ENCODE measurements at regions not wholly inside any gene's neighbourhood (a gene's known extent, or its start where the extent isn't known, plus 50 kb on each side); places are given as distances from the start of the nearest gene placed in this dataset.

GRCh38 chr2:10223471-10223870 lies 79.2 kb upstream of the HPCAL1 start:
- TF ChIP-seq GABPA (IDR thresholded peaks at IDR 0.05 in 1 of 2, conservative IDR thresholded peaks at IDR 0.05 in 1 of 2), result no peak
- TF ChIP-seq MAX (IDR thresholded peaks at IDR 0.05), result no peak
- TF ChIP-seq HNF4G (IDR thresholded peaks at IDR 0.05), result no peak
- H3K9me3 ChIP-seq (ENCODE audit: control insufficient read depth in 4 of 4, low read length in 3 of 4), result no peaks in the 10 kb centered on the region
- H3K4me1 ChIP-seq (ENCODE audit: control insufficient read depth in 4 of 4, insufficient read depth in 4 of 4, low read length in 3 of 4), result peaks cover 0 to under 1% (median 0%) of the 10 kb centered on the region in 4 donors
- no peaks in the 10 kb centered on the region for H3K27me3 ChIP-seq (ENCODE audit: control insufficient read depth in 4 of 4, insufficient read depth in 4 of 4, low read length in 3 of 4)
- H3K9ac ChIP-seq (ENCODE audit: low read depth in 1 of 2, low read length in 2 of 2), result no peak overlapping the region
- no peak overlapping the region for H3K27ac ChIP-seq (ENCODE audit: low read depth in 1 of 2, low read length in 2 of 2)
- no peak overlapping the region for H3K4me3 ChIP-seq (ENCODE audit: low read depth in 1 of 3, low read length in 3 of 3)
- H3K36me3 ChIP-seq (ENCODE audit: control insufficient read depth in 4 of 4, insufficient read depth in 3 of 4, low read depth in 1 of 4, low read length in 3 of 4), result no peaks in the 10 kb centered on the region
- no peak for DNase-seq (ENCODE audit: low spot score)
- 85% methylated on average over 9 of the region's 9 CpGs for WGBS

GRCh38 chr2:10223932-10224720 lies 78.6 kb upstream of the HPCAL1 start:
- peaks cover 0 to 5% (median 0%) of the 10 kb centered on the region in 4 donors for H3K4me1 ChIP-seq (ENCODE audit: control insufficient read depth in 4 of 4, insufficient read depth in 4 of 4, low read length in 3 of 4)
- TF ChIP-seq ZBTB33 (IDR thresholded peaks at IDR 0.05), result no peak
- no peak for TF ChIP-seq ATF3 (IDR thresholded peaks at IDR 0.05)
- no peak for TF ChIP-seq REST (IDR thresholded peaks at IDR 0.05)
- no peak for TF ChIP-seq FOXA1 (IDR thresholded peaks at IDR 0.05)
- TF ChIP-seq JUND (IDR thresholded peaks at IDR 0.05), result no peak
- no peak for TF ChIP-seq SP1 (IDR thresholded peaks at IDR 0.05)
- TF ChIP-seq EGR1 (IDR thresholded peaks at IDR 0.05; ENCODE audit: low read depth in 2 of 2), result no peak
- TF ChIP-seq HNF4G (IDR thresholded peaks at IDR 0.05), result no peak
- TF ChIP-seq TAF1 (conservative IDR thresholded peaks at IDR 0.05), result no peak
- no peak for TF ChIP-seq HNF4A (conservative IDR thresholded peaks at IDR 0.05)
- TF ChIP-seq RAD21 (IDR thresholded peaks at IDR 0.05), result no peak
- TF ChIP-seq CTCF (IDR thresholded peaks at IDR 0.05; ENCODE audit: low read depth, low read length, missing input control), result no peak
- TF ChIP-seq GABPA (IDR thresholded peaks at IDR 0.05 in 1 of 2, conservative IDR thresholded peaks at IDR 0.05 in 1 of 2), result no peak
- no peak overlapping the region for H3K27ac ChIP-seq (ENCODE audit: low read depth in 1 of 2, low read length in 2 of 2)
- H3K4me3 ChIP-seq (ENCODE audit: low read depth in 1 of 3, low read length in 3 of 3), result no peak overlapping the region
- no peak for DNase-seq (ENCODE audit: low spot score)
- 92% methylated on average over 16 of the region's 16 CpGs for WGBS
- no peaks in the 10 kb centered on the region for H3K27me3 ChIP-seq (ENCODE audit: control insufficient read depth in 4 of 4, insufficient read depth in 4 of 4, low read length in 3 of 4)
- H3K36me3 ChIP-seq (ENCODE audit: control insufficient read depth in 4 of 4, insufficient read depth in 3 of 4, low read depth in 1 of 4, low read length in 3 of 4), result no peaks in the 10 kb centered on the region
- no peaks in the 10 kb centered on the region for H3K9me3 ChIP-seq (ENCODE audit: control insufficient read depth in 4 of 4, low read length in 3 of 4)
- H3K9ac ChIP-seq (ENCODE audit: low read depth in 1 of 2, low read length in 2 of 2), result no peak overlapping the region

Data from liver (tissue), 8 donors.